HepG2 (cell line): ENCODE measurements at regions not wholly inside any gene's neighbourhood (a gene's known extent, or its start where the extent isn't known, plus 50 kb on each side); places are given as distances from the start of the nearest gene placed in this dataset.

Experiments used
- ATAC-seq: fragments of 200-7000 bp; cut with Tn5 transposase; 3 replicates; pipeline ENCODE4 v1.9.1; 2020; ENCODE audit warnings: mild to moderate bottlenecking, moderate library complexity
- BruUV-seq: library from RNA; stranded (reverse); fragments of 400-500 nt; replicated peaks from 2 replicates; lab custom pipeline; 2021; lab: Mats Ljungman, UMichigan
- CTCF ChIA-PET: fragments of 300-600 bp; formaldehyde crosslinking; extraction: SDS; loops from one replicate; lab custom pipeline; 2021; ENCODE audit warnings: low total read pairs, inconsistent platforms, low intra/inter-chr PET ratio; lab: Yijun Ruan, JAX
- POLR2A ChIA-PET: fragments of 350-600 bp; sonication (Branson Sonifier 250); formaldehyde crosslinking; loops from one replicate; lab custom pipeline; 2020; ENCODE audit warnings: antibody characterized with exemption, inconsistent platforms; lab: Yijun Ruan, JAX
- DNase-seq: peaks from one replicate; pipeline ENCODE4 v3.0.0-alpha.2; 2015; ENCODE audit warnings: low spot score
- FAIRE-seq: peaks from 3 replicates; lab custom pipeline; 2011; peaks lifted over from hg19 to GRCh38; lab: Jason Lieb, UNC
- H2AFZ ChIP-seq: one replicate; pipeline ENCODE4 v1.6.1; 2011; ENCODE audit warnings: low read length, inconsistent platforms
- H3K27ac ChIP-seq: fragments of 300-600 bp; 3 replicates; pipeline ENCODE4 v1.8.0; 2011; ENCODE audit warnings: mixed run types, mild to moderate bottlenecking, mixed read lengths, low read length, inconsistent platforms; ENCODE audit not compliant: insufficient read depth; ENCODE audit errors: extremely low read length
- H3K27me3 ChIP-seq, 2 experiments: fragments of 200-600 bp in 1 of 2; 2 replicates in 1 of 2; 3 replicates in 1 of 2; pipeline versions ENCODE4 v1.6.0 to v1.8.0; 2011; ENCODE audit warnings: low read length in 2 of 2, mild to moderate bottlenecking in 2 of 2, moderate library complexity in 2 of 2, inconsistent platforms in 1 of 2; ENCODE audit not compliant: insufficient read depth in 2 of 2, control insufficient read depth in 1 of 2
- H3K36me3 ChIP-seq, 2 experiments: fragments of 200-600 bp in 1 of 2; replicated peaks in 1 of 2; 2 replicates in 1 of 2; 3 replicates in 1 of 2; pipeline versions ENCODE4 v1.5.1 to v1.8.0; 2011; ENCODE audit warnings: low read length in 2 of 2, inconsistent platforms in 1 of 2; ENCODE audit not compliant: insufficient read depth in 2 of 2, control insufficient read depth in 1 of 2
- H3K4me1 ChIP-seq: 2 replicates; pipeline ENCODE4 v1.5.1; 2012; ENCODE audit warnings: low read length, inconsistent platforms; ENCODE audit not compliant: insufficient read depth
- H3K4me2 ChIP-seq: 2 replicates; pipeline ENCODE4 v1.6.0; 2011; ENCODE audit warnings: low read depth, low read length, inconsistent platforms
- H3K4me3 ChIP-seq, 3 experiments: fragments of 200-600 bp in 1 of 3; sonication (generic), shearing (Covaris generic) in 1 of 3; replicated peaks in 1 of 3; 2 replicates each; pipeline ENCODE4 v1.5.1; 2011 to 2016; ENCODE audit warnings: low read length in 3 of 3, inconsistent platforms in 2 of 3, low read depth in 2 of 3, mild to moderate bottlenecking in 2 of 3, control low read depth in 1 of 3, mixed read lengths in 1 of 3; ENCODE audit not compliant: insufficient read depth in 1 of 3
- H3K79me2 ChIP-seq: one replicate; pipeline ENCODE4 v1.6.1; 2011; ENCODE audit warnings: low read length, inconsistent platforms; ENCODE audit not compliant: insufficient read depth
- H3K9ac ChIP-seq: 2 replicates; pipeline ENCODE4 v1.6.0; 2011; ENCODE audit warnings: mild to moderate bottlenecking, low read depth, low read length, inconsistent platforms; ENCODE audit not compliant: insufficient read depth
- H3K9me3 ChIP-seq: 2 replicates; pipeline ENCODE4 v1.5.1; 2012; ENCODE audit warnings: mild to moderate bottlenecking, low read length
- H4K20me1 ChIP-seq: 2 replicates; pipeline ENCODE4 v1.6.0; 2011; ENCODE audit warnings: inconsistent platforms, mild to moderate bottlenecking, low read length, moderate library complexity; ENCODE audit not compliant: insufficient read depth
- AHR ChIP-seq: IDR thresholded peaks from 2 replicates; pipeline ENCODE4 v1.6.1; 2018; ENCODE audit warnings: missing genetic modification reagents, missing compliant biosample characterization
- GABPA ChIP-seq, 2 experiments: IDR thresholded peaks; 2 replicates each; pipeline ENCODE4 v1.6.1; 2011 to 2016; ENCODE audit warnings: low read depth in 2 of 2, low read length in 1 of 2, missing biosample characterization in 1 of 2, missing genetic modification characterization in 1 of 2
- SALL2 ChIP-seq: sonication (generic); formaldehyde crosslinking; IDR thresholded peaks from 2 replicates; pipeline ENCODE4 v1.8.1; 2023; ENCODE audit warnings: mild to moderate bottlenecking, missing genetic modification reagents, inconsistent platforms
- ZNF652 ChIP-seq: IDR thresholded peaks from 2 replicates; pipeline ENCODE4 v1.6.1; 2016; ENCODE audit warnings: low read depth, borderline replicate concordance
- WGBS: methylation state at CpG from one replicate; pipeline ENCODE4 v1.1.6; 2017; ENCODE audit warnings: low lambda C conversion rate; 5-methylcytosine and 5-hydroxymethylcytosine counted together
- in situ Hi-C: cut with HindIII; loops from 2 replicates; pipeline ENCODE4 v1.10.0; 2017; ENCODE audit warnings: low pct_unique_long_range_greater_than_20kb; ENCODE audit not compliant: extremely low pct_ligation_motif_present
- intact Hi-C: fragments of 100-400 bp; cut with micrococcal nuclease; formaldehyde crosslinking; loops from one replicate; pipeline ENCODE4 v1.10.0; 2022; ENCODE audit not compliant: unreplicated experiment

GRCh38 chr21:14869984-14870852 lies 194.6 kb downstream of the NRIP1 start:
- no peaks in the 10 kb centered on the region for H3K27me3 ChIP-seq
- H3K36me3 ChIP-seq = no peaks in the 10 kb centered on the region
- in situ Hi-C loops = loop anchor here (10.0 to 25.0 kb wide), 2 partner anchors 195 to 617 kb away; partner anchors contain the start of gene NRIP1
- no peak overlapping the region for H2AFZ ChIP-seq
- no peak for TF ChIP-seq AHR (CRISPR knock-in tag)
- no peak for TF ChIP-seq SALL2 (CRISPR knock-in tag)
- TF ChIP-seq, all 625 proteins: peak for 0
- Histone ChIP-seq H3K9ac (no peak overlapping the region), H3K79me2 (peaks cover 1% of the 10 kb centered on the region), H3K9me3 (no peaks in the 10 kb centered on the region), H3K4me1 (peaks cover 47% of the 10 kb centered on the region), H3K4me3 (no peak overlapping the region), H4K20me1 (no peaks in the 10 kb centered on the region), H3K27ac (no peak overlapping the region), H3K4me2 (no peak overlapping the region)
- no TSS peak for BruUV-seq
- ChIA-PET POLR2A (no interaction called here), CTCF (no interaction called here)
- no peak for DNase-seq
- FAIRE-seq = no peak
- no peak for ATAC-seq
- intact Hi-C loops = no loop called here
- WGBS = 95% methylated on average over 5 of the region's 5 CpGs

- Histone ChIP-seq H3K9me3 (no peaks in the 10 kb centered on the region), H3K4me3 (no peak overlapping the region), H3K4me1 (peaks cover 54% of the 10 kb centered on the region), H3K36me3 (no peaks in the 10 kb centered on the region), H3K79me2 (no peaks in the 10 kb centered on the region), H3K9ac (no peak overlapping the region), H2AFZ (no peak overlapping the region), H3K27me3 (no peaks in the 10 kb centered on the region), H3K27ac (no peak overlapping the region), H4K20me1 (no peaks in the 10 kb centered on the region), H3K4me2 (no peak overlapping the region)
- intact Hi-C loops = no loop called here
- FAIRE-seq (no peak), DNase-seq (no peak), ATAC-seq (no peak)
- CTCF ChIA-PET = no interaction called here
- 96% methylated on average over 3 of the region's 3 CpGs for WGBS
- TF ChIP-seq GABPA (IDR thresholded peaks at IDR 0.05; ENCODE audit: low read depth, low read length) (no peak), GABPA (CRISPR knock-in tag; IDR thresholded peaks at IDR 0.05; ENCODE audit: low read depth) (no peak), ZNF652 (CRISPR knock-in tag) (peak; percentile 69; the same call in 1 of the 2 replicates)
- POLR2A ChIA-PET = no interaction called here
- in situ Hi-C loops = loop anchor here (10.0 to 25.0 kb wide), 2 partner anchors 198 to 620 kb away; partner anchors contain the start of gene NRIP1
- BruUV-seq = no TSS peak
These were observed 197.7 kb downstream of the NRIP1 start for GRCh38 chr21:14866859-14867765.
